ENCODE measurements at regions not wholly inside any gene's neighbourhood (a gene's known extent, or its start where the extent isn't known, plus 50 kb on each side); places are given as distances from the start of the nearest gene placed in this dataset.
"Not testable (repeated sequence)": the region's sequence is repeated elsewhere in the genome, so short reads cannot be mapped to it uniquely, and the experiment has no call there.

- DNase-seq: no peak
Measured at GRCh38 chr4:111441687-111442086, 703.6 kb upstream of the FAM241A start.

GRCh38 chr4:111444836-111445235 is 700.4 kb upstream of the FAM241A start:
- not testable (repeated sequence) for DNase-seq

GRCh38 chr4:111449657-111450056 is 695.6 kb upstream of the FAM241A start:
- no peak for DNase-seq

GRCh38 chr4:111450867-111451266 is 694.4 kb upstream of the FAM241A start:
- no peak for DNase-seq

- no peak for DNase-seq
Measured at GRCh38 chr4:111453216-111453615, 692.0 kb upstream of the FAM241A start.

GRCh38 chr4:111454961-111455360 is 690.3 kb upstream of the FAM241A start:
- DNase-seq: no peak

GRCh38 chr4:111464251-111465045 is 680.8 kb upstream of the FAM241A start:
- no peak for DNase-seq

GRCh38 chr4:111466811-111467604 is 678.2 kb upstream of the FAM241A start:
- no peak for DNase-seq

GRCh38 chr4:111475001-111475400 is 670.3 kb upstream of the FAM241A start:
- no peak for DNase-seq

GRCh38 chr4:111475666-111476065 is 669.6 kb upstream of the FAM241A start:
- DNase-seq: no peak

- no peak for DNase-seq
Measured at GRCh38 chr4:111480510-111480909, 664.7 kb upstream of the FAM241A start.

GRCh38 chr4:111483375-111484169 is 661.7 kb upstream of the FAM241A start:
- no peak for DNase-seq

GRCh38 chr4:111492496-111492895 is 652.8 kb upstream of the FAM241A start:
- no peak for DNase-seq

- DNase-seq: no peak
Measured at GRCh38 chr4:111494471-111494870, 650.8 kb upstream of the FAM241A start.

- DNase-seq: no peak
Measured at GRCh38 chr4:111494971-111495370, 650.3 kb upstream of the FAM241A start.

- no peak for DNase-seq
Measured at GRCh38 chr4:111499291-111499690, 646.0 kb upstream of the FAM241A start.

GRCh38 chr4:111499706-111500105 is 645.5 kb upstream of the FAM241A start:
- DNase-seq: no peak

GRCh38 chr4:111500858-111501257 is 644.4 kb upstream of the FAM241A start:
- DNase-seq: no peak

- DNase-seq: no peak
Measured at GRCh38 chr4:111501946-111502345, 643.3 kb upstream of the FAM241A start.

GRCh38 chr4:111502626-111503025 is 642.6 kb upstream of the FAM241A start:
- no peak for DNase-seq

- no peak for DNase-seq
Measured at GRCh38 chr4:111506706-111507105, 638.5 kb upstream of the FAM241A start.

- DNase-seq: no peak
Measured at GRCh38 chr4:111510535-111510934, 634.7 kb upstream of the FAM241A start.

- no peak for DNase-seq
Measured at GRCh38 chr4:111512081-111512783, 633.0 kb upstream of the FAM241A start.
